K562 (cell line): ENCODE measurements at regions not wholly inside any gene's neighbourhood (a gene's known extent, or its start where the extent isn't known, plus 50 kb on each side); places are given as distances from the start of the nearest gene placed in this dataset.

ENCODE experiments used
- CBFA2T3 ChIP-seq: fragments of 450-650 bp; IDR thresholded peaks from 2 replicates; pipeline ENCODE4 v1.6.1; 2017
- ELF4 ChIP-seq: fragments of 450-650 bp; formaldehyde crosslinking; IDR thresholded peaks from 2 replicates; pipeline ENCODE4 v1.4.0; 2022; ENCODE audit warnings: missing genetic modification characterization
- ZEB2 ChIP-seq: fragments of 450-650 bp; IDR thresholded peaks from 2 replicates; pipeline ENCODE4 v1.6.1; 2016

- TF ChIP-seq ELF4 (CRISPR knock-in tag), result no peak
- no peak for TF ChIP-seq ZEB2
- no peak for TF ChIP-seq CBFA2T3
Observed at GRCh38 chr4:156439576-156440200, 486.0 kb upstream of the CTSO start.
